ENCODE measurements at regions not wholly inside any gene's neighbourhood (a gene's known extent, or its start where the extent isn't known, plus 50 kb on each side); places are given as distances from the start of the nearest gene placed in this dataset.

- Histone ChIP-seq H3K27me3 (replicated peaks) (no peaks in the 10 kb centered on the region), H3K9me3 (replicated peaks) (no peaks in the 10 kb centered on the region), H3K4me1 (replicated peaks) (peaks cover 8% of the 10 kb centered on the region), H3K36me3 (no peaks in the 10 kb centered on the region), H3K4me3 (no peak overlapping the region), H3K27ac (no peak overlapping the region)
- DNase-seq (ENCODE audit: low read depth in 1 of 2, low spot score in 2 of 2), result no peak
These were observed 330.6 kb upstream of the MARCKS start for GRCh38 chr6:113526553-113526952.

DNA sequence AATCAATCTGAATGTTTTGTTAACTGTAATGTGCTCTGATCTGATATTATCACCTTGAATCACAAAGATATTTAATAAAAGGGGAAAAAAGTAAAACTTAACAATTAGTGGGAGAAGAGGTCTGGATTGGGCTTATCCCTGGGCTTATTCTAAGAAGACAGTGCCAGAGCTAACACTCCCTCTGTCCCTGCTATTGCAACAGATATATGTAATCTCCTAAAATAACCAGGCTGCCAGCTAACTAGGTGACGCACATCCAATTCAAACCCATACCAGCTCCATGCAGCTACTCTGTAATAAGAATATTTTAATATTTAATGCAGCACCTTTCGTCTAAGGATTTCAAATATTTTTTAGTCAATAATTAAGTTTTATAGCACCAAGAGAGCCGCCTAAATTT is 330.1 kb upstream of the MARCKS start:
- Histone ChIP-seq H3K36me3 (no peaks in the 10 kb centered on the region), H3K27ac (no peak overlapping the region), H3K9me3 (replicated peaks) (no peaks in the 10 kb centered on the region), H3K4me1 (replicated peaks) (peaks cover 8% of the 10 kb centered on the region), H3K4me3 (no peak overlapping the region), H3K27me3 (replicated peaks) (no peaks in the 10 kb centered on the region)
- no peak for DNase-seq (ENCODE audit: low read depth in 1 of 2, low spot score in 2 of 2)

DNA sequence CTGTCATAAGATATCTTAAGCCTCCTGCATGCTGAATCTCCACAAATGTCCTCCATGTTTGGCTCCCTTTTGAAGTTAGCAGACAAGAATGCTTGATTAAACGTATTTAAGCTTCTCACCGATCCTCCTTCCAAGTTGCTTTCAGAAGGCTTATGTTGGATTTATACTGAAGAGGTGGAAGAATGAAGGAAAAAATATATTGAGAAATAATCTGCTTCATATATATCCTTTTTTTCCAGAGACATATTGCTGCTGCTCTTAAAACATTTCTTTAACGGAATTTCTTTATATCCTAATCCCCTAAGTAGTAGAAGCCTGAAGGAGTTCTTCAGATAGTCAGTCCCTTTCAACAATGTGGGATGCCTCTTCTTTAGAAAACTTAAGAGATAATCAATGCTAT is 329.0 kb upstream of the MARCKS start:
- H3K4me3 ChIP-seq, result no peak overlapping the region
- H3K36me3 ChIP-seq, result no peaks in the 10 kb centered on the region
- H3K27ac ChIP-seq, result no peak overlapping the region
- H3K27me3 ChIP-seq (replicated peaks), result no peaks in the 10 kb centered on the region
- H3K9me3 ChIP-seq (replicated peaks), result no peaks in the 10 kb centered on the region
- DNase-seq (ENCODE audit: low read depth in 1 of 2, low spot score in 2 of 2), result no peak
- peaks cover 8% of the 10 kb centered on the region for H3K4me1 ChIP-seq (replicated peaks)

DNA sequence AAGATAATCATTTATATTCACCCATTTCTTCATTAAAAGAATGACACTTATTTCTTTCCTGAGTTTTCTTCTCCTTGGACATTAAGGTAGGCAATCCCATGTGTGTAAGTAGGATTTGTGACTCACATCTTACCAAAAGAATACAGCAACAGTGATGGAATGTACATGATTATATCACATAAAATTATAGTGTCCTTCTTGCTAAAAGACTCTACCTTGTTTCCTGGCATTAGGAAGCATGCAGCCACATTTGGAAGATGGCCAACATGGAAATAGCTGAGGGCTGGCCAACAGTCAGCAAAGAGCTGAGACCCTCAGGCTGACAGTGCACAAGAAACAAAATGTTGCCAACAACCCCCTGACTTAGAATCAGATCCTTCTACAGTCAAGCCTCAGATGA is 327.9 kb upstream of the MARCKS start:
- no peak for DNase-seq (ENCODE audit: low read depth in 1 of 2, low spot score in 2 of 2)
- Histone ChIP-seq H3K4me1 (replicated peaks) (peaks cover 8% of the 10 kb centered on the region), H3K36me3 (no peaks in the 10 kb centered on the region), H3K4me3 (no peak overlapping the region), H3K27me3 (replicated peaks) (no peaks in the 10 kb centered on the region), H3K27ac (no peak overlapping the region), H3K9me3 (replicated peaks) (no peaks in the 10 kb centered on the region)

GRCh38 chr6:113529879-113530278 is 327.3 kb upstream of the MARCKS start:
- Histone ChIP-seq H3K27me3 (replicated peaks) (no peaks in the 10 kb centered on the region), H3K27ac (no peak overlapping the region), H3K4me1 (replicated peaks) (peaks cover 8% of the 10 kb centered on the region), H3K9me3 (replicated peaks) (no peaks in the 10 kb centered on the region), H3K36me3 (no peaks in the 10 kb centered on the region), H3K4me3 (no peak overlapping the region)
- DNase-seq (ENCODE audit: low read depth in 1 of 2, low spot score in 2 of 2), result no peak

DNA sequence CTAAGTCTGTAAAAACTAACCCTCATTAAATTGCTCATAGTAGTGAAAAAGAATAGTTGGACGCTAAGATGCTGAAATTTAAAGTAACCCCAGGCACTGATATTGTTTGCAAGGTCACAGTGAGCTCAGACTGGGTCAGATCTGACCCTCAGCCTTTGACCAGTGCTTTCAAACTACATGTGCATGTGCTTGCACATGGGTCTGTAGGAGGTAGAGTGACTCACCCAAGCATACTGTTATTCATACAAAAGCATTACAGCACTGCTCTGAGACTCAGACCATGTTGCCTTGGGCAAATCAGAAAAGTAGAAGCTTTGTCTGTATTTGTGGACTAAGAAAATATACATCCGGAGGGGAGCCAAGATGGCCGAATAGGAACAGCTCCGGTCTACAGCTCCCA is 326.4 kb upstream of the MARCKS start:
- H3K4me1 ChIP-seq (replicated peaks), result peaks cover 8% of the 10 kb centered on the region
- no peaks in the 10 kb centered on the region for H3K9me3 ChIP-seq (replicated peaks)
- H3K27me3 ChIP-seq (replicated peaks), result no peaks in the 10 kb centered on the region
- no peak overlapping the region for H3K27ac ChIP-seq
- DNase-seq (ENCODE audit: low read depth in 1 of 2, low spot score in 2 of 2), result peak; percentile 39 to 44
- no peak overlapping the region for H3K4me3 ChIP-seq
- no peaks in the 10 kb centered on the region for H3K36me3 ChIP-seq

DNA sequence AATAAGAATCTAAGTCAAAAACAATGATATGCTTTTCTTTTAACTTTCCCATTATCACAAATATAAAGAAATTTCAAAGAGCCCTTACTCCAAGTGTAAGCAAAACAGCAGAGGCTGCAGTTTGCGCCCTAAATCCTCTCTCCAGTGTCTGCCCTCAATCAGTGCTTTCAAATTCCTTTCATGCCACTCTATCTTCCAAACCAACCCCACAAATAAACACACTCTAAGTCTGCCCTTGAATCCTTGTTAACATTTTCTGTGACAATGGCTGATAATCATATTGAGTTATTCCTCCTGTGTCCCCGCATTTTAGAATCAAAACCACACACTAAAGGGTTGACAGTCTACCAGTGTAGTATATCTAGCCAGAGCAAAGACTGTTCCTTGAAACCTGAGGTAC is 317.9 kb upstream of the MARCKS start:
- Histone ChIP-seq H3K27ac (peak overlapping the region; percentile 40), H3K4me3 (no peak overlapping the region), H3K9me3 (replicated peaks) (no peaks in the 10 kb centered on the region), H3K27me3 (replicated peaks) (no peaks in the 10 kb centered on the region), H3K36me3 (no peaks in the 10 kb centered on the region), H3K4me1 (replicated peaks) (peaks cover 21% of the 10 kb centered on the region)
- peak; percentile 43 to 81 for DNase-seq (ENCODE audit: low read depth in 1 of 2, low spot score in 2 of 2)

DNA sequence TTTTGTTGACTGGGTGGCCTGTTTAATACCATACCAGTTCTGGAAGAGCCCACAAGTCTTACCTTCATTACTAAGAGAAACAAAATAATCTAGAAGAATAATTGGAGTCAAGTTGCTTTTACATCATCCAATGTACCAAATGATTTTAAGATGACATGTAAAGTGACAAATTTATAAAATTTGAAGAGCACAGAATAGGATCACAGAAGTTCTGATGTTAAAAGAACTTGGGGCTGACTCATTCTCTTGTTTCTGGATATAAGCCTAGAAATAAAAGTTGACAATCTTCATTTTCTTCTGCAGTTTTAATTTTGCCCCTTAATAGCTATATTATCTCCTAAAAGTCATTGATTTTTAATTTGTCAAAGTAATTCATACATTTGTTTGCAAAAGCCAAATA is 317.5 kb upstream of the MARCKS start:
- H3K9me3 ChIP-seq (replicated peaks), result no peaks in the 10 kb centered on the region
- no peaks in the 10 kb centered on the region for H3K36me3 ChIP-seq
- no peaks in the 10 kb centered on the region for H3K27me3 ChIP-seq (replicated peaks)
- DNase-seq (ENCODE audit: low read depth in 1 of 2, low spot score in 2 of 2), result no peak
- peaks cover 21% of the 10 kb centered on the region for H3K4me1 ChIP-seq (replicated peaks)
- H3K27ac ChIP-seq, result peak overlapping the region; percentile 40
- H3K4me3 ChIP-seq, result no peak overlapping the region

DNA sequence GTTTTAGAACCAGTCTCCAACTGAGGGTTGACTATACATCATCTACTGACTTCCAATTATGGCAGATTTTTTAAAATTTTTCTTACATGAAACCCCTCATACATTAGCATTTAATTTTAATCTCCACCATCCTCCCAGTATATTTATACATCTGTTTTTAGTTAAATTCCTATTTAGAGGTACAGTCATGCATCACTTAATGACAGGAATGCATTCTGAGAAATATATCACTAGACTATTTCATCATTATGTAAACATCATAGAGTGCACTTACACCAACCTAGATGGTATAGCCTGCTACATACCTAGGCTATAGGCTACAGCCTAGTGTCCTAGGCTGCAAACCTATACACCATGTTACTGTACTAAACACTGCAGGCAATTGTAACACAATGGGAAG is 316.7 kb upstream of the MARCKS start:
- Histone ChIP-seq H3K27ac (no peak overlapping the region), H3K4me1 (replicated peaks) (peaks cover 21% of the 10 kb centered on the region), H3K27me3 (replicated peaks) (no peaks in the 10 kb centered on the region), H3K36me3 (no peaks in the 10 kb centered on the region), H3K4me3 (no peak overlapping the region), H3K9me3 (replicated peaks) (no peaks in the 10 kb centered on the region)
- DNase-seq (ENCODE audit: low read depth in 1 of 2, low spot score in 2 of 2), result no peak

DNA sequence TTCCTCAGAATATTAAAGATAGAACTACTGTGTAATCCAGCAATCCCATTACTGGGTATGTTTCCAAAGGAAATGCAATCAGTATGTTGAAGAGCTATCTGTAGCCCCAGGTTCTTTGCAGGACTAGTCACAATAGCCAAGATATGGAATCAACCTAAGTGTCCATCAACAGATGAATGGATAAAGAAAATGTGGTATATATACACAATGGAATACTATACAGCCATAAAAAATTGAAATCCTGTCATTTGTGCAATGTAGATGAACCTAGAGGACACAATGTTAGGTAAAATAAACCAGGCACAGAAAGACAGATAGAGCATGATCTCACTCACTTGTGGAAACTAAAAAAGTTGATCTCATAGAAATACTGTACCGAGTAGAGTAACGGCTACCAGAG is 306.0 kb upstream of the MARCKS start:
- no peaks in the 10 kb centered on the region for H3K9me3 ChIP-seq (replicated peaks)
- no peaks in the 10 kb centered on the region for H3K4me1 ChIP-seq (replicated peaks)
- DNase-seq (ENCODE audit: low read depth in 1 of 2, low spot score in 2 of 2), result no peak
- no peak overlapping the region for H3K27ac ChIP-seq
- no peak overlapping the region for H3K4me3 ChIP-seq
- H3K36me3 ChIP-seq, result no peaks in the 10 kb centered on the region
- H3K27me3 ChIP-seq (replicated peaks), result no peaks in the 10 kb centered on the region

GRCh38 chr6:113556775-113557174 is 300.4 kb upstream of the MARCKS start:
- Histone ChIP-seq H3K27ac (no peak overlapping the region), H3K36me3 (no peaks in the 10 kb centered on the region), H3K4me3 (no peak overlapping the region), H3K27me3 (replicated peaks) (no peaks in the 10 kb centered on the region), H3K4me1 (replicated peaks) (peaks cover 30% of the 10 kb centered on the region), H3K9me3 (replicated peaks) (no peaks in the 10 kb centered on the region)
- DNase-seq (ENCODE audit: low read depth in 1 of 2, low spot score in 2 of 2), result no peak

- Histone ChIP-seq H3K4me1 (replicated peaks) (peaks cover 30% of the 10 kb centered on the region), H3K9me3 (replicated peaks) (no peaks in the 10 kb centered on the region), H3K4me3 (no peak overlapping the region), H3K27ac (no peak overlapping the region), H3K27me3 (replicated peaks) (no peaks in the 10 kb centered on the region), H3K36me3 (no peaks in the 10 kb centered on the region)
- no peak for DNase-seq (ENCODE audit: low read depth in 1 of 2, low spot score in 2 of 2)
These were observed 298.7 kb upstream of the MARCKS start for GRCh38 chr6:113558431-113558830.

GRCh38 chr6:113558966-113559365 is 298.2 kb upstream of the MARCKS start:
- no peak overlapping the region for H3K4me3 ChIP-seq
- H3K9me3 ChIP-seq (replicated peaks), result no peaks in the 10 kb centered on the region
- no peaks in the 10 kb centered on the region for H3K36me3 ChIP-seq
- H3K4me1 ChIP-seq (replicated peaks), result peaks cover 30% of the 10 kb centered on the region
- peak in 1 of 2 experiments; percentile 10 for DNase-seq (ENCODE audit: low read depth in 1 of 2, low spot score in 2 of 2)
- H3K27ac ChIP-seq, result peak overlapping the region; percentile 62; the same call in 1 of the 2 replicates
- H3K27me3 ChIP-seq (replicated peaks), result no peaks in the 10 kb centered on the region

DNA sequence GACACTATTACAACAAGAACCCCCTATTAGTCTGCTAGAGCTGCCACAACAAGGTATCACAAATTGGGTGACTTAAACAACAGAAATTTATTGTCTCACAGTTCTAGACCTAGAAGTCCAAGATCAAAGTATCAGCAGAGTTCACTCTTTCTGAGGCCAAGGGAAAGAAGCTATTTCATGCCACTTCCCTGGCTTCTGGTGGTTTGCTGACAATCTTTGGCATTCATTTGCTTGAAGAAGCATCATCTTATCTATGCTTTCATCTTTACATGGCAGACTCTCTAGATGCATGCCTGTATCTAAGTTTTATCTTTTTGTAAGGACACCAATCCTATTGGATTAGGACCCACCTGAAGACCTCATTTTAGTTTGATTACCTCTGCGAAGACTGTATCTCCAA is 296.8 kb upstream of the MARCKS start:
- Histone ChIP-seq H3K36me3 (no peaks in the 10 kb centered on the region), H3K9me3 (replicated peaks) (no peaks in the 10 kb centered on the region), H3K4me3 (no peak overlapping the region), H3K27me3 (replicated peaks) (no peaks in the 10 kb centered on the region), H3K4me1 (replicated peaks) (peaks cover 43% of the 10 kb centered on the region), H3K27ac (peak overlapping the region; percentile 62)
- DNase-seq (ENCODE audit: low read depth in 1 of 2, low spot score in 2 of 2), result no peak

GRCh38 chr6:113560908-113561307 is 296.2 kb upstream of the MARCKS start:
- Histone ChIP-seq H3K9me3 (replicated peaks) (no peaks in the 10 kb centered on the region), H3K4me3 (no peak overlapping the region), H3K27me3 (replicated peaks) (no peaks in the 10 kb centered on the region), H3K27ac (peak overlapping the region; percentile 62), H3K36me3 (no peaks in the 10 kb centered on the region), H3K4me1 (replicated peaks) (peaks cover 47% of the 10 kb centered on the region)
- DNase-seq (ENCODE audit: low read depth in 1 of 2, low spot score in 2 of 2), result peak in 1 of 2 experiments; percentile 60

Data from SJSA1 (cell line).